ENCODE measurements at regions not wholly inside any gene's neighbourhood (a gene's known extent, or its start where the extent isn't known, plus 50 kb on each side); places are given as distances from the start of the nearest gene placed in this dataset.
"Not testable (repeated sequence)": the region's sequence is repeated elsewhere in the genome, so short reads cannot be mapped to it uniquely, and the experiment has no call there.

GRCh38 chr4:162499478-162499877 is 335.7 kb upstream of the FSTL5 start:
- FAIRE-seq = no peak
- no peak for DNase-seq (ENCODE audit: insufficient read length, low spot score)

GRCh38 chr4:162498168-162498567 is 334.4 kb upstream of the FSTL5 start:
- DNase-seq (ENCODE audit: insufficient read length, low spot score) = no peak
- FAIRE-seq = no peak

GRCh38 chr4:162497564-162498167 is 333.9 kb upstream of the FSTL5 start:
- no peak for FAIRE-seq
- peak; percentile 14 for DNase-seq (ENCODE audit: insufficient read length, low spot score)

- FAIRE-seq (no peak), DNase-seq (ENCODE audit: insufficient read length, low spot score) (no peak)
These were observed 331.1 kb upstream of the FSTL5 start for GRCh38 chr4:162494935-162495334.

- FAIRE-seq (no peak), DNase-seq (ENCODE audit: insufficient read length, low spot score) (no peak)
These were observed 321.7 kb upstream of the FSTL5 start for GRCh38 chr4:162485486-162485885.

- no peak for FAIRE-seq
- DNase-seq (ENCODE audit: insufficient read length, low spot score) = no peak
These were observed 311.4 kb upstream of the FSTL5 start for GRCh38 chr4:162475246-162475645.

- FAIRE-seq = no peak
- no peak for DNase-seq (ENCODE audit: insufficient read length, low spot score)
These were observed 306.2 kb upstream of the FSTL5 start for GRCh38 chr4:162469977-162470376.

GRCh38 chr4:162465356-162465755 is 301.6 kb upstream of the FSTL5 start:
- not testable (repeated sequence) for DNase-seq (ENCODE audit: insufficient read length, low spot score); FAIRE-seq

- peak; percentile 9 for DNase-seq (ENCODE audit: insufficient read length, low spot score)
- no peak for FAIRE-seq
These were observed 298.2 kb upstream of the FSTL5 start for GRCh38 chr4:162461952-162462351.

GRCh38 chr4:162458051-162458450 is 294.3 kb upstream of the FSTL5 start:
- FAIRE-seq = no peak

GRCh38 chr4:162457071-162457865 is 293.5 kb upstream of the FSTL5 start:
- DNase-seq (ENCODE audit: insufficient read length, low spot score) = no peak
- no peak for FAIRE-seq

More at GRCh38 chr4:162458051-162458450, 294.3 kb upstream of the FSTL5 start:
- no peak for DNase-seq (ENCODE audit: insufficient read length, low spot score)

GRCh38 chr4:162456106-162456505 is 292.3 kb upstream of the FSTL5 start:
- no peak for FAIRE-seq
- no peak for DNase-seq (ENCODE audit: insufficient read length, low spot score)

GRCh38 chr4:162450531-162451035 is 286.8 kb upstream of the FSTL5 start:
- FAIRE-seq = no peak

GRCh38 chr4:162443510-162443909 is 279.7 kb upstream of the FSTL5 start:
- FAIRE-seq (no peak), DNase-seq (ENCODE audit: insufficient read length, low spot score) (no peak)

More at GRCh38 chr4:162450531-162451035, 286.8 kb upstream of the FSTL5 start:
- no peak for DNase-seq (ENCODE audit: insufficient read length, low spot score)

GRCh38 chr4:162442128-162442527 is 278.3 kb upstream of the FSTL5 start:
- FAIRE-seq (no peak), DNase-seq (ENCODE audit: insufficient read length, low spot score) (no peak)

- FAIRE-seq = no peak
- no peak for DNase-seq (ENCODE audit: insufficient read length, low spot score)
These were observed 258.5 kb upstream of the FSTL5 start for GRCh38 chr4:162422312-162422711.

- no peak for DNase-seq (ENCODE audit: insufficient read length, low spot score)
- FAIRE-seq = no peak
These were observed 247.1 kb upstream of the FSTL5 start for GRCh38 chr4:162410854-162411253.

GRCh38 chr4:162409048-162409447 is 245.2 kb upstream of the FSTL5 start:
- FAIRE-seq = no peak

GRCh38 chr4:162408309-162408708 is 244.5 kb upstream of the FSTL5 start:
- FAIRE-seq = no peak
- no peak for DNase-seq (ENCODE audit: insufficient read length, low spot score)

More at GRCh38 chr4:162409048-162409447, 245.2 kb upstream of the FSTL5 start:
- no peak for DNase-seq (ENCODE audit: insufficient read length, low spot score)

GRCh38 chr4:162406637-162407365 is 243.0 kb upstream of the FSTL5 start:
- DNase-seq (ENCODE audit: insufficient read length, low spot score) = no peak
- no peak for FAIRE-seq

GRCh38 chr4:162403932-162404331 is 240.1 kb upstream of the FSTL5 start:
- DNase-seq (ENCODE audit: insufficient read length, low spot score) (no peak), FAIRE-seq (no peak)

Data from HTR-8/SVneo (cell line).